OCI-M2 (cell line): ENCODE measurements at regions not wholly inside any gene's neighbourhood (a gene's known extent, or its start where the extent isn't known, plus 50 kb on each side); places are given as distances from the start of the nearest gene placed in this dataset.
"Not testable (repeated sequence)": the region's sequence is repeated elsewhere in the genome, so short reads cannot be mapped to it uniquely, and the experiment has no call there.

Experiments
- DNase-seq: peaks from one replicate; lab custom pipeline; 2025; ENCODE audit not compliant: unreplicated experiment; lab: John Stamatoyannopoulos, UW

GRCh38 chr14:83255015-83255726 is 1721.5 kb upstream of the SEL1L start:
- no peak for DNase-seq

- DNase-seq = no peak
Observed at GRCh38 chr14:83255727-83256090, 1722.1 kb upstream of the SEL1L start.

GRCh38 chr14:83257466-83258439 is 1724.1 kb upstream of the SEL1L start:
- DNase-seq = no peak

- no peak for DNase-seq
Observed at GRCh38 chr14:83260751-83261150, 1727.1 kb upstream of the SEL1L start.

- no peak for DNase-seq
Observed at GRCh38 chr14:83269583-83269982, 1735.9 kb upstream of the SEL1L start.

- DNase-seq = no peak
Observed at GRCh38 chr14:83271663-83272062, 1738.0 kb upstream of the SEL1L start.

GRCh38 chr14:83280719-83281118 is 1747.1 kb upstream of the SEL1L start:
- DNase-seq = no peak

- DNase-seq = no peak
Observed at GRCh38 chr14:83282706-83283105, 1749.1 kb upstream of the SEL1L start.

GRCh38 chr14:83287300-83287699 is 1753.6 kb upstream of the SEL1L start:
- no peak for DNase-seq

- no peak for DNase-seq
Observed at GRCh38 chr14:83289390-83289789, 1755.7 kb upstream of the SEL1L start.

GRCh38 chr14:83289896-83290295 is 1756.2 kb upstream of the SEL1L start:
- no peak for DNase-seq

GRCh38 chr14:83290447-83290846 is 1756.8 kb upstream of the SEL1L start:
- DNase-seq = no peak

GRCh38 chr14:83291714-83292113 is 1758.1 kb upstream of the SEL1L start:
- DNase-seq = no peak

GRCh38 chr14:83294941-83295340 is 1761.3 kb upstream of the SEL1L start:
- no peak for DNase-seq

GRCh38 chr14:83297361-83297760 is 1763.7 kb upstream of the SEL1L start:
- DNase-seq = no peak

GRCh38 chr14:83298016-83298415 is 1764.4 kb upstream of the SEL1L start:
- DNase-seq = not testable (repeated sequence)

GRCh38 chr14:83300476-83301064 is 1766.9 kb upstream of the SEL1L start:
- no peak for DNase-seq

- no peak for DNase-seq
Observed at GRCh38 chr14:83301791-83302190, 1768.1 kb upstream of the SEL1L start.

GRCh38 chr14:83309211-83309610 is 1775.6 kb upstream of the SEL1L start:
- DNase-seq = no peak

- no peak for DNase-seq
Observed at GRCh38 chr14:83309833-83310232, 1776.2 kb upstream of the SEL1L start.

- no peak for DNase-seq
Observed at GRCh38 chr14:83312511-83312910, 1778.9 kb upstream of the SEL1L start.

GRCh38 chr14:83314764-83315163 is 1781.1 kb upstream of the SEL1L start:
- DNase-seq = no peak
